Stimulated activated CD8-positive, alpha-beta memory T cell treated with anti-CD3 and anti-CD28 coated beads, Interleukin-15, amount 100 ng/mL, for 4 hours (primary cell): ENCODE measurements at regions not wholly inside any gene's neighbourhood (a gene's known extent, or its start where the extent isn't known, plus 50 kb on each side); places are given as distances from the start of the nearest gene placed in this dataset.

Experiments used
- DNase-seq, 2 donors: peaks; one replicate each; pipeline ENCODE4 v3.0.0-alpha.2; 2020; ENCODE audit warnings: low read depth in 2 of 2

DNA sequence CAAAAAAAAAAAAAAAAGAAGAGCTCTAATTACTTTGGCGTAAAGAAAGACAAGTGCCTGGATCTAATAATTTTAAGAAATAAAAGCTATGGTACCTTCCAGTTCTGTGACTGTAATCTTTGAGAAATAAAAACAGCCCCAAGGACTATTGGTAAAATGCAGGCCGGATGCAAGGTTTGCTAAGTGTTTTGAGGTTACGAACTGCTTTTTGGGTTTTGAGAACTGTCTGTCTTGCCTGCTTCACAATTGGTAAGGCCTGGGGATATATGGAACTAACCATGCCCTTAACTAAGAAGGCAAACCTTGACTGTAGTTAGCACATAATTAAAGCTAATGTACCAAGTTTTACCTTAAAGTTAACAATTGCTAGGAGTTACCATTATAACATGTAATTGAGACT is 388.4 kb upstream of the CBLB start:
- DNase-seq = no peak

DNA sequence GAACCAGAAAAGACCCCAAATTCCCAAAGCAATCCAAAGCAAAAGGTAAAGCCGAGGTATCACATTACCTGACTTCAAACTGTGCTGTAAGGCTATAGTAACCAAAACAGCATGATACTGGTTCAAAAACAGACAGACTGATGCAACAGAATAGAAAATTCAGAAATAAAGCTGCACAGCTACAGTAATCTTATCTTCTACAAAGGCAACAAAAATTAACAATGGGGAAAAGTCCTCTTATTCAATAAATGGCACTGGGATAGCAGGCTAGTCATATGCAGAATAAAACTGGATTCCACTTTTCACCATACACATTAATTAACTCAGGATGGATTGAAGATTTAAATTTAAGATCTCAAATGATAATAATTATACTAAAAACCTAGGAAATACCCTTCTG is 392.6 kb upstream of the CBLB start:
- no peak for DNase-seq

- DNase-seq = no peak
Observed at GRCh38 chr3:106261915-106262683, 393.3 kb upstream of the CBLB start.

DNA sequence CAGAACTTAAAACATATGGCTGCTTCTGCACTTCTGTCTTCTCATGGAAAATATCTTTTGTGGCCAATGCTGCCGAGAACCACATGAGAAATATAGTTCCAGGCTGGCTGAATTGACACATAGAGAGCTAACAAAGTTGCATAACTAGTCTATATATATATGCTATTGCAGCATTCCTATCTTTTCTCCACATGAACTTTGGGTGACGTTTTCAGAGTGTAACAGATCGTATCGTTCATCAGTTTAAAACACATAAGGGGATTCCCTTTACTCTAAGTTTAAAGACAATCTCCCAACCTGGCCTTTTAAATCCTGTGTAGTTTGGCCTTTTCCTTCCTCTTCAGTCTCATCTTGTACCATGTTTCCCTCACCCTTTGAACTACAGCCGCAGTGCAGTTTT is 394.2 kb upstream of the CBLB start:
- DNase-seq = no peak

DNA sequence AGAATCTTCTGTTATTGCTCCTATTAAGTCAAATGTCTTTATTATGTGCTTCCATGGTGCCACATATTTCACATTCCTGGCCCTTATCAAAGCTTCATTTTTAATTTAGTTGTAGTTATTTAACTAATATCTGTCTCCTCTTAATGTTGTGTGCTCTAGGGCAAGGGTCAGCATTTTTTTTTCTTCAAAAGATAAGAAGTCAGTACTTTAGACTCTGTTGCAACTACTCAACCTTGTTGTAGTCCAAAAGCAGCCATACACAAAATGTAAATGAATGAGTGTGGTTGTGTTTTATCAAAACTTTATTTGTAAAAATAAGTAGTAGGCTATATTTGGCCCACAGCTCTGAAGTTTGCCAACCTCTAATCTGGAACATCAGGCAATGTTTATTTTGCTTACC is 394.7 kb upstream of the CBLB start:
- DNase-seq = no peak

- DNase-seq = no peak
Observed at GRCh38 chr3:106265704-106266103, 396.9 kb upstream of the CBLB start.

DNA sequence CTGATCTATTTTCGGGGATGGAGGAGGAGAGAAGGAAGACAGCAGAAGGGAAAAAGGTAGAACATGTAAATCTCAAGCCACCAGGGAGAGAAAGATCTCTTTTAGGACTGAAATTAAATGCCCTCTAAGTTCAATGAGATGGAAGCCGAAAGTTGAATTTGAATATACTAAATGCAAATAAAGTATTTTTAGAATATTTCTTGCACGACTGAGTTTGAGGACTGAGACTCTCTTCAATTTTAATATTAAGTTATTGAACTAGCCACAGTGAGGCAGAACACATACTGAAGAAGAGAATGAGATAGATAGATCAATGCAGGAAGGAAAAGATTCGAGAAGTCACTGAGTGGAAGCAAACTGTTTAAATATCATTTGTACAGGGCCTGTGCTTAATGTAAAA is 399.9 kb upstream of the CBLB start:
- no peak for DNase-seq

GRCh38 chr3:106272302-106272701 is 403.5 kb upstream of the CBLB start:
- DNase-seq = no peak

DNA sequence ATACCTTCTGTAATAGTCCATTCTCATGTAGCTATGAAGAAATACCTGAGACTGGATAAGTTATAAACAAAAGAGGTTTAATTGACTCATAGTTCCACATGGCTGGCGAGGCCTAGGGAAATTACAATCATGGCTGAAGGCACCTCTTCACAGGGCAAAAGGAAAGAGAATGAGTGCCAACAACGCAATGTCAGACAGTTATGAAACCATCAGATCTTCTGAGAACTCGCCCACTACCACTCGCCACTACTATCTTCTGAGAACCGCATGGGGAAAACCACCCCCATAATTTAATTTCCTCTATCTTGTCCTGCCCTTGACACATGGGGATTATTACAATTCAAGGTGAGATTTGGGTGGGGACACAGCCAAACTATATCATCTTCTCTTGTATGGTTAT is 406.8 kb upstream of the CBLB start:
- no peak for DNase-seq

DNA sequence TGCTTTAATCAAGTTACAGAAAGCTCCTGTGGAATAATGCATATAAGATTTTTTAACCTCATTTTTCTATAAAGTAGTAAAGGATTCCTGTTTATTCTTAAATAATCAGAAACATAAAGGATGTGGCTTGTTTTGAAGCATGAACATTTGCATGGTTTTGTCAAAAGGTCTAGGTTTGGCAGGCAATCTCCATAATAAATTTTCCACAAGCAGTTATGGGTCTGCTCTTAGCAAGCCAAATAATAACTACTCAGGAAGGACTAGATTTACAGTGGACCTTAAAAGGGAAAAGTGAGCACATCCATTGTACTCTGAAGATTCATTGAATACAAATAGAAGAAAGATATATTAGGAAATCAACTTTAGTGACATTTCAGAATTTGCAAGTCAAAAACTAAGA is 407.3 kb upstream of the CBLB start:
- DNase-seq = no peak

- no peak for DNase-seq
Observed at GRCh38 chr3:106276755-106277612, 408.2 kb upstream of the CBLB start.

- no peak for DNase-seq
Observed at GRCh38 chr3:106277731-106278130, 408.9 kb upstream of the CBLB start.

GRCh38 chr3:106281221-106281620 is 412.4 kb upstream of the CBLB start:
- no peak for DNase-seq

GRCh38 chr3:106282943-106283342 is 414.1 kb upstream of the CBLB start:
- DNase-seq = no peak

DNA sequence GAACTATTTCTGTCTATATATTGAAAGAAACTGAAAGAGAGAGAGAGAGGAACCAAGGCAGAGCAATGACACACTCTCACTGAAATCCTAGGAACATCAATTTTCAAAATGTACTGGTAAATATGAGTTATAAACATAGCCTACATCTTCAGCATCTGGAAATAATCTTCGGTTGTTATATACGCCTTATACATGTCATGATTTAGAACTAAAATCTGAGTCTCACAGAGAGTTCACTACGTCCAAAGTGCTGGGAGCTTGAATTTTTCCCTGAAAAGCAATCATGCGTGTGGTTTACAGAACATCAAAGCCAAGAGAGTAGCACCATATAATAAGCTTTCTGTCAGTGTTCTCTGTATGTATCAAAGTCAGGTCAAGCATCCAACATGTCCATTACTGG is 420.0 kb upstream of the CBLB start:
- no peak for DNase-seq

DNA sequence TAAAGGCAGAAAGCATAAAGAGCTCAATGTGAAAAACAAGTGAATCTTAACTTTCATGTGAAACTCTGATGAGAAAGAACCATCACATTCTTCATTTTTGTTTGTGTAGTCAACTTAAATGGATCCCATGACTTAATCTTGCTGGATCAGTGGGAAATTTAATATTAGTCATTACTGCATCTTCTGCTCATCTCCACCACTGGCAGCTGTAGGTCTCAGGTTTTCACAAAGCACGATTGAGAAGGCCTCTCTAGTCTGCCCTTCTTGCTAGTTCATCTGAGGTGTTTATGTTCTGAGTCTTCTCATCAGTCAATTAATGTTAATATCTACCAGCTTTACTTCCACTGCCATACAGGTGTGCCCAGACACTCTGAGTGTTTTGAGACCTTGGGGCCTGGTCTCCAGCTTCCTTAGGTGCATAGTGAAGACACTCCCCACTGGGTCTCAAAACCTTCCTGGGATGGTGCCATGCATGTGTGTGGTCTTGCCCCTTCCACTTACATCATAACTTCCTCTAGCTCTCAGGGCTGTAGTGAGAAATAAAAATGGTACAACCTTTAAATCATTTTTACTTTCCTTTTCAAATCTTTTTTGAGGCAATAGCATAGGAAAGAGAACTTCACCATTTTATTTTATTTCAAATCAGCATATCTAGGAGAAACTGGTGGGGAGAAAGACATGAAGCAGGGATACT is 421.6 kb upstream of the CBLB start:
- DNase-seq = no peak

DNA sequence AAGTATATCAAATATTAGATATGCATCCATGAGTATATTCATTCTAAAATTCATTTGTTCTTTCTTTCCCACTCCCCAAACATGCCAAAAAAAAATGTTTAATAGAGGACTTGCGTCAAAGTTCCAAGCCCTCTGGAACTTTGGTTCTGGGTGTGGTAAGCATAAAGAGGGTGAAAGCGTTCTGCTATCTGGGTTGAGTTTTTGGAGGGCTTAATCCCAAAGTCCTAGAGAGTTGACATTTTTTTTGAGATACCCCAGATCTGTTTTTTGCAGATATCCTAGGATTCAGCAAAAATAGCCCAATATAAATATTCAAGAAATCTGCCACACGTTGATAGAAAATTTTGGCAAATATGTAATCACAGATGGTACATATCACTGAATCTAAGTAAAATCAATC is 424.3 kb upstream of the CBLB start:
- DNase-seq = no peak

- no peak for DNase-seq
Observed at GRCh38 chr3:106294121-106294520, 425.3 kb upstream of the CBLB start.

GRCh38 chr3:106296062-106296461 is 427.2 kb upstream of the CBLB start:
- DNase-seq = no peak

DNA sequence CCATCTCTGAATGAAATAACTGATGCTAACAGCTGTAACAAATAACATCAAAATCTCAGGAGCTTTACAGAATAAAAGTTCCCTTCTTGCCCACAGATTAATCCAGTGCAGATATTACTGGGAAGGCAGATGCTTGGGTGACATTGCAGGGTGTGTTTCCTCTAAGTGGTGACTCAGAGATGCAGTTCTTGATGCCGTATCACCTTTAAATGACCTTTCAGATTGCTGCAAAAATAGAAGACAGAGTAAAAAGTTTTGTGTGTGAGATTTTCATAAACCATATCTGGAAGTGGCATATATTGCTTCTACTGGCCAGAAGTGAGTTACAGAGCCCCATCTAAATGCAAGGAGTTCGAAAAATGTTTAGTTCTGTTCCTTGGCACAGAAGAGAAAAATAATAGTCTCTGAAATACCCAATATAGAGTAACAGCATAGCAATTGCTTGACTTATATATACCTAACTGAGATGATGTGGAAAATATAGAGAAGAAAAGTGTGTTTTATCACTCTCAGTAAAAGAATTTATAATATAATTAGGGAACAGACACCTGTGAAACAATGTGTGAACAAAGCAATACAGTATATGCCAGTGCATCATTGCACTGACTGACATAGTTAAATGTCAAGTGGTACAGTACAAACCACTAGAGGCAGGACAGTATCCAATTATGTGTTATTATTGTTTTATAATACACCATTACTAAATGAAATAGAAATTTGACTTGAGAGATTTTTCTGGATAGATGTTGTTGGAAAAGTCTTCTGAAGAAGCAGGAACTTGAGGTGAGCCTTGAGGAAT is 430.7 kb upstream of the CBLB start:
- no peak for DNase-seq

GRCh38 chr3:106302451-106303221 is 433.8 kb upstream of the CBLB start:
- DNase-seq = no peak
